Adrenal gland (tissue), 5 donors: ENCODE measurements at regions not wholly inside any gene's neighbourhood (a gene's known extent, or its start where the extent isn't known, plus 50 kb on each side); places are given as distances from the start of the nearest gene placed in this dataset.

Source experiments
- POLR2A ChIP-seq, 2 donors: fragments of 450-650 bp; IDR thresholded peaks; one replicate each; pipeline ENCODE4 v1.6.1; 2017; ENCODE audit warnings: antibody characterized with exemption in 2 of 2, mild to moderate bottlenecking in 2 of 2, moderate library complexity in 1 of 2
- TF ChIP-seq, protein P1 (sequence below), 6 experiments: fragments of 450-650 bp in 4 of 6; fragments of 200-600 bp in 2 of 6; sonication (generic) in 1 of 6; IDR thresholded peaks; 1 replicate in 5 of 6; 2 replicates in 1 of 6; pipeline versions ENCODE4 v1.5.1 to v1.8.0; 2016 to 2021; ENCODE audit warnings: antibody characterized with exemption in 6 of 6, mild to moderate bottlenecking in 2 of 6, moderate library complexity in 1 of 6
- donor health status: DM: no; HTN: no; CAD: no.

GRCh38 chr2:59724746-59725145 is 828.7 kb downstream of the BCL11A start:
- no peak for TF ChIP-seq POLR2A (IDR thresholded peaks at IDR 0.05)
- TF ChIP-seq, protein P1, sequence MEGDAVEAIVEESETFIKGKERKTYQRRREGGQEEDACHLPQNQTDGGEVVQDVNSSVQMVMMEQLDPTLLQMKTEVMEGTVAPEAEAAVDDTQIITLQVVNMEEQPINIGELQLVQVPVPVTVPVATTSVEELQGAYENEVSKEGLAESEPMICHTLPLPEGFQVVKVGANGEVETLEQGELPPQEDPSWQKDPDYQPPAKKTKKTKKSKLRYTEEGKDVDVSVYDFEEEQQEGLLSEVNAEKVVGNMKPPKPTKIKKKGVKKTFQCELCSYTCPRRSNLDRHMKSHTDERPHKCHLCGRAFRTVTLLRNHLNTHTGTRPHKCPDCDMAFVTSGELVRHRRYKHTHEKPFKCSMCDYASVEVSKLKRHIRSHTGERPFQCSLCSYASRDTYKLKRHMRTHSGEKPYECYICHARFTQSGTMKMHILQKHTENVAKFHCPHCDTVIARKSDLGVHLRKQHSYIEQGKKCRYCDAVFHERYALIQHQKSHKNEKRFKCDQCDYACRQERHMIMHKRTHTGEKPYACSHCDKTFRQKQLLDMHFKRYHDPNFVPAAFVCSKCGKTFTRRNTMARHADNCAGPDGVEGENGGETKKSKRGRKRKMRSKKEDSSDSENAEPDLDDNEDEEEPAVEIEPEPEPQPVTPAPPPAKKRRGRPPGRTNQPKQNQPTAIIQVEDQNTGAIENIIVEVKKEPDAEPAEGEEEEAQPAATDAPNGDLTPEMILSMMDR (IDR thresholded peaks at IDR 0.05): no peak
